Stimulated activated CD8-positive, alpha-beta memory T cell treated with anti-CD3 and anti-CD28 coated beads, Interleukin-15, amount 100 ng/mL, for 4 hours (primary cell): ENCODE measurements at regions not wholly inside any gene's neighbourhood (a gene's known extent, or its start where the extent isn't known, plus 50 kb on each side); places are given as distances from the start of the nearest gene placed in this dataset.

Experiments
- DNase-seq, 2 donors: peaks; one replicate each; pipeline ENCODE4 v3.0.0-alpha.2; 2020; ENCODE audit warnings: low read depth in 2 of 2

DNA sequence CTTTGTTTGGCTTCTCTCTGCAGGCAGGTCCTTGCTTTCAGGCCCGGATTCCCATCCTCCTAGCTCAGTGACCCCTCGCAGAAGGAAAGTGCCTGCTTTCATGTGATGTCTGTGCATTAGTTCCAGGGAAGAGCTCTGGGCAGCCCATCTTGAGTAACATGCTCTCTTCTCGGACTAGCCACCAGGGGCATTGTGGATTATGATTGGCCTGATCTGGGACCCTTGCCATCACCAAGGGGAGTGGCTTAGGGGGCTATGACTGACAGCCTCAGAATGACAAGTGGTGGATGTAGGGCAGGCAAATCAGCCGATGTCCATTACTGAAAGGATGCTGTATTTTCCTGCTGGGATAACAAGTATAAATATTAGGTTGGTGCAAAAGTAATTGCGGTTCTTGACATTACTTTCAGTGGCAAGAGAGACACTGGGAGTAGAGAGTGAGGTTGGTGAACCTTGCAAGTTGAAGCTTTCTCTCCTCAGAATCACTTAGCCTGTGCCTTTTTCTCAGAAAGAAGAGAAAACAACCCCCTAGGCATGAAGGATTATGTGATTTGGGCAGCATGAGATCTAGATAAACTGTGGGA is 71.5 kb upstream of the MPHOSPH6 start:
- DNase-seq, result no peak

DNA sequence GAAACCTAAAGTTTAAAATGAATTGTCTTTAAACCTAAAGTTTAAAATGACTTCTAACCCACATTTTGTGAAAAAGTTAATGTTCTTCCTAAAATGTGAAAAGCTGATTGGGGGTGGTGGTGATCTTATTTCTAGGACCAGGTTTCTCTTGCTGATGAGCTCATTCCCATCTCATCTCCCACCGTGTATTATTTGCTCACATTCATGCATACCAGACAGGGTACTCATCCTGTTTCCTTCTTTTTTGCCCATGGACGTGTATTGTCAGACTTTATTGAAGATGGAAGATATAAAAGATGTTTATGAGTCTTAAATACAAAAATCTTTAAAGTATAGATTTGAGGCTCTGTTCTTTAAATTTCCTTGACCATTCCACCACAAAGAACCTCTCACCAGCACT is 70.1 kb upstream of the MPHOSPH6 start:
- no peak for DNase-seq

DNA sequence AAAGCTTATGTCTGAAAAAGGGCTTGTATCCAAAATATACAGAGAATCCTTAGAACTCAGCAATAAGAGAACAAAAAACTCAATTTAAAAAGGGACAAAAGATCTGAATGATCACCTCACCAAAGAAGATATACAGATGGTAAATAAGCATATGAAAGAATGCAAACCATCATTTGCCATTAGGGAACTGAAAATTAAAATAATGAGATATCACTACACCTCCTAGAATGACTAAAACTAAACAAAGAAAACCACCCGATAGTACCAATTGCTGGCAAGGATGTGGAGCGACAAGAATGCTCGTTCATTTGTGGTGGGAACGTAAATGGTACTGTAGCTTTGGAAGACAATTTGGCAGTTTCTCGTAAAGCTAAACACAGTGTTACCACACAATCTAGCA is 66.9 kb upstream of the MPHOSPH6 start:
- DNase-seq, result no peak

DNA sequence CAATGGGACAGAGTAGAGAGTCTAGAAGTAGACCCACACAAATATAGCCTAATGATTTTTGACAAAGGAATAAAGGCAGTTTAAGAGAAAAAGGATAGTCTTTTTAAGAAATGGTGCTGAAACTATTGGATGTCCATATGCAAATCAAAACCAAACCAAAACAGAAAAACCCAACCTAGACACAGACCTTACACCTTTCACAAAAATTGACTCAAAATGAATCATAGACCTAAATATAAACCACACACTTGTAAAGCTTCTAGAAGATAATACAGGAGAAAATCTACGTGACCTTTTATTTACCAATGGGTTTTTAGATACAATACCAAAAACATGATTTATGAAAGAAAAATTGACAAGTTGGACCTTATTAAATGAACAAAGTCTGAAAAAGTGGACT is 66.4 kb upstream of the MPHOSPH6 start:
- DNase-seq, result no peak

DNA sequence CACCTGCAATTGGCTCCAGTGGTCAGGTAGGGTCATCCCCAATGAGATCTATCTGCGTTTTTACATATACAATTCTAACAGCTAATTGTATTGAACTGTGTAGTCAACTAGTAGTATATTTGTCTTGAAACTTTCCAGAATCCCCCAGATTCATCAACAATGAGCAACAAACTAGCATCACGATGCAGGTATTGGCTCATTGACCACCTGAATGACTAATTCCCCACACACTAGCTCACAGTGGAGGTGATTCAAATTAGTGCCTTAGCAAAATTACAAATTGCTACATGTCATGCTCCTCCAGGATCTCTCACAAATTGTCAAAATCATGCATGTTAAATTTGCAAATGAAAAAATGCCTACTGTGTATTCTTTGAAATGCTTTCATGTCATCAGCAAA is 62.8 kb upstream of the MPHOSPH6 start:
- no peak for DNase-seq

DNA sequence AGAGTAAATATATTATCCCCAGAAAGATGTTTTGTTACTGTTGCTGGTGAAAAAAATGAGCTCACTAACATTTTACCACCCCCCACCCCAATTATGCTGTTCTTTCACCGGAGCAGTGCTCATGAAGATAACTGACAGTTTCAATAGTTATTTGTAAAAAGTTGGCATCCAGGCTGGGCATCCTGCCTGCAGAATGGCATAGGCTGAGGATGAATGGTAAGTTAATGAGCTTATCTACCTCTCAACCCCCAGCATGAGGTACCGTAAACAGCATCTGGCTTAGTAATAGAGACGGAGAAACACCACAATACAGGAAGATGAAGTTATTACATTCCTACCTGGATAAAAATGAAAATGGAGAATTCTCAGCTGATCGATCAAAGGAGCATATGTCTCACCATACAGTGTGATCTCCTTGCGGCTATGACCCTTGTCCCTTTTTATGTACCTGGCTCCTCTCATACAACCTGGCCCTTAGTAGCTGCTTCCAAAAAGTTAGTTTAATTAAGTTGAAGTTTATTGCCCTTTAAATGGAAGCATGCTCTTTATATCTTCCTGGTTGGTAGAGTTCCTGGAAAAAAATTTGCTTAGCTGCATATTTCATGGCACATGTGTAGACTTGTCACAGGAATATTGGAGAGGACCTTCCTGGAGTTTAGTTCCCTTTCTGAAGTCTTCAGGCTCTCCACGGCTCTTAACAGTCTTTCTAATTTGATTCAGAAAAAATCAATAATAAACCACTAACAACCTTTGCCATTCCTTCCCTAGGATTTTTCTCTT is 61.2 kb upstream of the MPHOSPH6 start:
- no peak for DNase-seq

DNA sequence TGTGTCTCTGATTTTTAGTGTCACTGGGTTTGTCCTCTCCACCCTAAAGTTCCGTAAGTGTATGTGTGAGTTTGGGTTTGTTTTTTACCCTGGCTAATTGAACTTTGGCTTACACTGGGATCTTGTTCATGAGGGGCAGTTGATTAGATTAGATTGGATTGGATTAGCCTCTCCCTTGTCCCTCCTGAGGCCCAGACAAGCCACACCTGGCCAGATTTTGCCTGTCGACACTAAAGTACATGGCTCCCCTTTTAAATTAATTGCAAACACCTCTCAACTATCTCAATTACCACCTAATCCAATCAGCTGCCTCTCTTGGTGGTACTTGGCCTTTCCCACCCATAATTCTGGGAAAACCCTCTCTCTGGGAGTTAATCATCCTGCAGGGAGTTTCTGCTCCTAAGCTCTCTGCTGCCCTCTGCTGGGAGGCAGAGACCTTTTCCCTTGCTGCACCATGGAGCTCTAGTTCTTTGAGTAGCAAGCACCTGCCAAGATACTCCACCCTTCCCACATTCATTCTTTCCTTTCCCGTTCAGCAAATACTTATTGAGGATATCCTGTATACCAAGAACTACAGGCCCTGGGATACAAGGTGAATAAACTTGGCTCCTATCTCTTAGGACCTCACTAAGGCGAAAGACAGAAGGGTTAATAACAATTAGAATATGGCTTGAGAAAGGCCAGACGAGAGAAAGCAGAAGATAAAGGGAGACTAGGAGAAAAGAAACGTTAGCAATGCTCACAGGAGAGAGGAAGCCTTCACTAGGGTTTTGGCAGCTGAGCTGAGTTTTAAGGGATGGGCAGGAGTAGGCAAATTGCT is 60.0 kb upstream of the MPHOSPH6 start:
- peak in 1 of 2 donors; percentile 14 for DNase-seq

DNA sequence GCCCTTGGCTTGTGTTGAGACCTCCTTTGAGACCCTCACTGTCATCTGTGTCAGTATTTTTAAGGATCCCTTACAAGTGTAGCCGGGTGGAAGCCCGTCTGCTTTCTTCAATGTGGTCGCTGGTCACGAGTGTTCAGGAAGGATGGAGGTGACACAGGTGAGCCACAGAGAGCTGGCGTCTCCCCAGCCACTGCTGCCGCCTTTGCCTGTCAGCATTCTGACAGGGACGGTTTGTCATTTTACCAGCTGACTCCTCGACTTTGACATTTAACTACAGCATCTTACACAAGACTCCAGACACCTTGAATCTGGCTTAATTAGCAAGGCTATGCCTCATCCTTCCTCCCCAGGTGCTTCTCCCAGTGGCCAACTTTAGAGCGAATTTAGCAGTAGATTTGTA is 56.3 kb upstream of the MPHOSPH6 start:
- DNase-seq, result no peak

DNA sequence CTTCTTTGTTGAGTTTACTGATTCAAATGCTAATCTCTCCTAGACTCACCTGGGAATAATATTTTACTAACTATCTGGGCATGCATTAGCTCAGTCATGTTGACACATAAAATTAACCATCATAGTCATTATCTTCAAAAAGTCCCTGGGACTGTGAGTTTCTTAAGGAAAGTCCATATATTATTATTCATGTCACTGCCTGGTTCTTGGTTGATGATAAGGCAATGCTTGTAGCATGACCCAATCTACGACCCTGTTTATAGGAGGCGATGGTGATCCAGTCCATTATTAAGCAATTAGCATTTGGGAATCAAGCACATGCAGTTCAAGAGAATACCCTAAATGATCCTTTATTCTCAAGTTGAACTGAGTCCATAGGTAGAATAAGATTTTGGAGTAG is 54.8 kb upstream of the MPHOSPH6 start:
- DNase-seq, result no peak

DNA sequence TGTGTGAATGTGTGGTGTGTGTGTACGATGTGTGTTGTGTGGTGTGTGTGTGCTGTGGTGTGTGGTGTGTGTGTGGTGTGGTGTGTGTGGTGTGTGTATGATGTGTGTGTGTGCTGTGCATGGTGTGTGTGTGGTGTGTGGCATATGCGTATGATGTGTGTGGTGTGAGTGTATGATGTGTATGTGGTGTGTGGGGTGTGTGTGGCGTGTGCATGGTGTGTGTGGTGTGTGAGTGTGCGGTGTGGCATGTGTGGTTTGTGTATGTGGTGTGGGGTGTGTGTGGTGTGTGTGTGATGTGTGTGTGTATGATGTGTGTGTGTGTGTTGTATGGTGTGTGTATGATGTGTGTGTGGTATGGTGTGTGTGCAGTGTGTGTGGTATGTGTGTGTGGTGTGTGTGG is 50.5 kb upstream of the MPHOSPH6 start:
- DNase-seq, result no peak
